GM12872 (cell line): ENCODE measurements at regions not wholly inside any gene's neighbourhood (a gene's known extent, or its start where the extent isn't known, plus 50 kb on each side); places are given as distances from the start of the nearest gene placed in this dataset.

Experiments
- CTCF ChIP-seq: IDR thresholded peaks from 3 replicates; pipeline ENCODE4 v1.5.1; 2011; ENCODE audit warnings: low read depth, mild to moderate bottlenecking, low read length, moderate library complexity; ENCODE audit not compliant: insufficient read depth

- no peak for TF ChIP-seq CTCF
These were observed 1106.4 kb downstream of the CDH18 start for GRCh38 chr5:18881615-18882014.

- TF ChIP-seq CTCF: no peak
These were observed 1105.8 kb downstream of the CDH18 start for GRCh38 chr5:18882154-18882553.

GRCh38 chr5:18888821-18889220, 1099.2 kb downstream of the CDH18 start:
- TF ChIP-seq CTCF: no peak

- no peak for TF ChIP-seq CTCF
These were observed 1087.4 kb downstream of the CDH18 start for GRCh38 chr5:18900644-18901043.

GRCh38 chr5:18920966-18921365, 1067.0 kb downstream of the CDH18 start:
- no peak for TF ChIP-seq CTCF

- TF ChIP-seq CTCF: no peak
These were observed 1055.9 kb downstream of the CDH18 start for GRCh38 chr5:18932081-18932480.

GRCh38 chr5:18944771-18945170, 1043.2 kb downstream of the CDH18 start:
- no peak for TF ChIP-seq CTCF

- TF ChIP-seq CTCF: no peak
These were observed 1033.8 kb downstream of the CDH18 start for GRCh38 chr5:18954239-18954638.
